WI38 (cell line): ENCODE measurements at regions not wholly inside any gene's neighbourhood (a gene's known extent, or its start where the extent isn't known, plus 50 kb on each side); places are given as distances from the start of the nearest gene placed in this dataset.

Experiments used
- H3K4me3 ChIP-seq: 2 replicates; pipeline ENCODE4 v1.5.1; 2011; ENCODE audit warnings: low read depth, mild to moderate bottlenecking, control low read depth, low read length
- CTCF ChIP-seq: IDR thresholded peaks from 2 replicates; pipeline ENCODE4 v1.5.1; 2012; ENCODE audit warnings: low read depth, mild to moderate bottlenecking, control low read depth, low read length

GRCh38 chr3:76855451-76855850, 184.4 kb upstream of the ROBO2 start:
- H3K4me3 ChIP-seq = no peak overlapping the region
- no peak for TF ChIP-seq CTCF

GRCh38 chr3:76859596-76859995, 180.3 kb upstream of the ROBO2 start:
- H3K4me3 ChIP-seq = no peak overlapping the region
- TF ChIP-seq CTCF = no peak

DNA sequence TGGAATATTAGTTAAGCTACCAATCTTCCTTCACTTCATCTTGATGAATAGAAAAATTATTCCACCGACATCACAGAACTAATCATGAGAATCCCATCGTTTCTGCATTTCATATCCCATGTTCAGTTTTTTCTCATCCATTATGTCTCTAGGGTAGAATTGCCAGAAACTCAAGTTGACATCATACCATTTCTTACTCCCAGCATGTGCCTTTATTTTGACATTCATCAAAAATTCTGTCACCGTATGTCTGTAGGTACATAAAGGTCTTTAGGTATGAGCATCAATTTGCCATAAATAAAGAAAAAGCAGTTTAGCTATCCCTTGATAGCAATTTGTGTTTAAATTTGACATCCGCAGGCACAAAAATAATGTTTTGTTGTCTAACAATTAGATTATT, 175.5 kb upstream of the ROBO2 start:
- H3K4me3 ChIP-seq = no peak overlapping the region

GRCh38 chr3:76866729-76867408, 173.0 kb upstream of the ROBO2 start:
- no peak overlapping the region for H3K4me3 ChIP-seq
- no peak for TF ChIP-seq CTCF

More for the DNA sequence above, 175.5 kb upstream of the ROBO2 start:
- no peak for TF ChIP-seq CTCF

DNA sequence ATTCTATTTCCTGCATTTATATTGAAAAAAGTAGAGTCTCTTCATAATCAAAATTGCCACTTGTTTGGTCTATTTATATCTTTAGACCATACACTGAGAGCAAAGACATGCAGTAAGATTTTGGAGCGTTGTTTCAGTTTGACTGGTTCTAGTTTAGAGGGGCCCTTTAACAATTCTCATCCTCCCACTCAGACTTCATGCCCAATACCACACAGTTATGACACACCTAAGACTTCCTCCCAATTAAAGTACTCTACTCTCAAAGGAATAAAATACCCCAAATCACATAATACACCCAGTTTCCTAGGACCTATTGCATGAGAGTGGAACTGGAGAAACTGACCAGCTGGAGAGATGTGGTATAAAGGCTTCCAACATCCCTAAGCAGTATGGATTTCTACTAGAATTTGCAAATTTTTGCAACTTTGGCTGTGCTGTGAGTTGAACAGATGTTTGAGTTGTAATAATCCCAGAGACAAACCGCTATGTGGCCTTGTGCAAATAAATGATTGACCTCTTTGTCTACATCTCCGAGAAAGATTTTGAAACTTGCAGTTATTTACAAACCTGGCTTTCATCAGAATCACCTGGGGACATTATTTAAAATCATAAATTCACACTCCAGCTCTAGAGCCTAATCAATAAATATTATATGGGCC, 170.0 kb upstream of the ROBO2 start:
- no peak for TF ChIP-seq CTCF
- H3K4me3 ChIP-seq = no peak overlapping the region

GRCh38 chr3:76871655-76872054, 168.2 kb upstream of the ROBO2 start:
- no peak overlapping the region for H3K4me3 ChIP-seq
- TF ChIP-seq CTCF = no peak

DNA sequence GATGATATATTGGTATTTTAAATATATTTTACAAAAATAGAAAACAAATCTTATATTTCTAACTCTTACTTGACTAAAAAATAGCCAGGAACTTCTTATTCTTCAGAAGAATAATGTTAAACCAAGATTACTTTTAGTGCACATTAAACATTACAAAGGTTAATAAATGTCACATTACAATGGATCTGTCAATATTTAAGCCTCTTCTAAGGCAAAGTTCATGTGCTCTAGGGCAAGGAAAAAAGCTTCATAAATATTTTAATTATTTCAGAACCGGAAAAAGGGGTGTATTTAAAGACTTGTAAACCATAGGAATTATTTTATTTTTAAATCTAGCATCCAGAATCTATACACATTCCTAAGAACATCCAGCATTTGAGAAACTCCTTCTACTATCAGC, 166.9 kb upstream of the ROBO2 start:
- no peak overlapping the region for H3K4me3 ChIP-seq
- TF ChIP-seq CTCF = no peak
